Gastroesophageal sphincter (tissue), 4 donors: ENCODE measurements at regions not wholly inside any gene's neighbourhood (a gene's known extent, or its start where the extent isn't known, plus 50 kb on each side); places are given as distances from the start of the nearest gene placed in this dataset.

Experiments
- ATAC-seq: fragments of 150-250 bp; one replicate; pipeline ENCODE4 v1.9.1; 2016; ENCODE audit warnings: mild to moderate bottlenecking, moderate library complexity
- H3K27ac ChIP-seq, 4 donors: fragments of 200-600 bp; sonication (generic) in 3 of 4; 1 replicate in 3 of 4; 2 replicates in 1 of 4; pipeline ENCODE4 v1.5.1; 2016 to 2019
- H3K27me3 ChIP-seq: fragments of 200-600 bp; sonication (generic); one replicate; pipeline ENCODE4 v1.5.1; 2019
- H3K36me3 ChIP-seq, 2 donors: fragments of 200-600 bp; sonication (generic); one replicate each; pipeline ENCODE4 v1.5.1; 2019; ENCODE audit warnings: control low read depth in 1 of 2
- H3K4me1 ChIP-seq, 3 donors: fragments of 200-600 bp; sonication (generic); 1 replicate in 2 of 3; 2 replicates in 1 of 3; pipeline ENCODE4 v1.5.1; 2016 to 2019; ENCODE audit warnings: control low read depth in 2 of 3
- H3K4me3 ChIP-seq, 2 donors: fragments of 200-600 bp; sonication (generic); one replicate each; pipeline ENCODE4 v1.5.1; 2019; ENCODE audit warnings: mild to moderate bottlenecking in 1 of 2, moderate library complexity in 1 of 2
- H3K9me3 ChIP-seq, 3 donors: fragments of 200-600 bp; sonication (generic); one replicate each; pipeline ENCODE4 v1.5.1; 2017 to 2019; ENCODE audit warnings: control low read depth in 2 of 3
- CTCF ChIP-seq, 4 experiments: fragments of 200-600 bp in 2 of 4; fragments of 450-650 bp in 2 of 4; sonication (generic) in 1 of 4; IDR thresholded peaks; one replicate each; pipeline ENCODE4 v1.5.1; 2017 to 2019; ENCODE audit warnings: antibody characterized with exemption in 4 of 4, mild to moderate bottlenecking in 2 of 4, moderate library complexity in 2 of 4
- EP300 ChIP-seq: sonication (generic); formaldehyde crosslinking; IDR thresholded peaks from one replicate; pipeline ENCODE4 v1.6.1; 2017; ENCODE audit warnings: antibody characterized with exemption, mild to moderate bottlenecking
- POLR2A ChIP-seq, 2 donors: fragments of 450-650 bp; IDR thresholded peaks; one replicate each; pipeline ENCODE4 v1.6.1; 2017; ENCODE audit warnings: antibody characterized with exemption in 2 of 2, mild to moderate bottlenecking in 2 of 2, moderate library complexity in 1 of 2
- POLR2AphosphoS5 ChIP-seq: sonication (generic); formaldehyde crosslinking; IDR thresholded peaks from one replicate; pipeline ENCODE4 v1.6.1; 2017; ENCODE audit warnings: antibody characterized with exemption
- WGBS, 2 donors: methylation state at CpG; one replicate each; pipeline ENCODE4 v1.1.5; 2018; ENCODE audit warnings: low coverage in 1 of 2; 5-methylcytosine and 5-hydroxymethylcytosine counted together

GRCh38 chr11:8332196-8332595, 68.5 kb upstream of the LMO1 start:
- Histone ChIP-seq H3K4me1 (peaks cover 0 to 21% (median 3%) of the 10 kb centered on the region in 3 donors), H3K4me3 (no peak overlapping the region), H3K27me3 (peaks cover 4% of the 10 kb centered on the region), H3K36me3 (no peaks in the 10 kb centered on the region), H3K27ac (no peak overlapping the region), H3K9me3 (no peaks in the 10 kb centered on the region)
- TF ChIP-seq POLR2A (IDR thresholded peaks at IDR 0.05): no peak
- no peak for TF ChIP-seq CTCF (IDR thresholded peaks at IDR 0.05)
- TF ChIP-seq EP300: no peak
- TF ChIP-seq POLR2AphosphoS5: no peak
- no peak for ATAC-seq
- no CpG with 5 or more reads among the region's 4 CpGs for WGBS, 2 donors

- 60% methylated on average over 1 of the region's 3 CpGs; no CpG with 5 or more reads in 1 of the 2 donors for WGBS, 2 donors
- Histone ChIP-seq H3K4me1 (peaks cover 0 to 21% (median 3%) of the 10 kb centered on the region in 3 donors), H3K27ac (no peak overlapping the region), H3K27me3 (peaks cover 4% of the 10 kb centered on the region), H3K4me3 (no peak overlapping the region), H3K36me3 (no peaks in the 10 kb centered on the region), H3K9me3 (no peaks in the 10 kb centered on the region)
- TF ChIP-seq POLR2AphosphoS5: no peak
- no peak for TF ChIP-seq CTCF (IDR thresholded peaks at IDR 0.05)
- no peak for TF ChIP-seq POLR2A (IDR thresholded peaks at IDR 0.05)
- TF ChIP-seq EP300: no peak
- no peak for ATAC-seq
Measured at GRCh38 chr11:8331767-8332166, 68.1 kb upstream of the LMO1 start.

- H3K27ac ChIP-seq: no peak overlapping the region
- H3K4me3 ChIP-seq: no peak overlapping the region
- peaks cover 0 to 21% (median 3%) of the 10 kb centered on the region in 3 donors for H3K4me1 ChIP-seq
- ATAC-seq: no peak
- H3K27me3 ChIP-seq: peaks cover 4% of the 10 kb centered on the region
- H3K9me3 ChIP-seq: no peaks in the 10 kb centered on the region
- TF ChIP-seq POLR2A (IDR thresholded peaks at IDR 0.05) (no peak), EP300 (no peak), CTCF (IDR thresholded peaks at IDR 0.05) (no peak), POLR2AphosphoS5 (no peak)
- H3K36me3 ChIP-seq: no peaks in the 10 kb centered on the region
- 83% methylated on average over 6 of the region's 6 CpGs; no CpG with 5 or more reads in 1 of the 2 donors for WGBS, 2 donors
Measured at GRCh38 chr11:8330896-8331295, 67.2 kb upstream of the LMO1 start.

GRCh38 chr11:8330404-8330803, 66.7 kb upstream of the LMO1 start:
- Histone ChIP-seq H3K27me3 (peaks cover 4% of the 10 kb centered on the region), H3K36me3 (no peaks in the 10 kb centered on the region), H3K4me1 (peaks cover 0 to 21% (median 3%) of the 10 kb centered on the region in 3 donors), H3K9me3 (no peaks in the 10 kb centered on the region), H3K27ac (no peak overlapping the region), H3K4me3 (no peak overlapping the region)
- no peak for ATAC-seq
- TF ChIP-seq POLR2A (IDR thresholded peaks at IDR 0.05) (no peak), EP300 (no peak), POLR2AphosphoS5 (no peak), CTCF (IDR thresholded peaks at IDR 0.05) (no peak)
- WGBS, 2 donors: 5 to 40% methylated on average over 7 of the region's 10 CpGs

- H3K9me3 ChIP-seq: no peaks in the 10 kb centered on the region
- no peak for ATAC-seq
- no peak for TF ChIP-seq POLR2AphosphoS5
- no peak for TF ChIP-seq CTCF (IDR thresholded peaks at IDR 0.05)
- TF ChIP-seq POLR2A (IDR thresholded peaks at IDR 0.05): no peak
- TF ChIP-seq EP300: no peak
- H3K27ac ChIP-seq: no peak overlapping the region
- H3K27me3 ChIP-seq: peaks cover 4% of the 10 kb centered on the region
- 52 to 60% methylated on average over 1 to 16 of the region's 17 CpGs for WGBS, 2 donors
- no peak overlapping the region for H3K4me3 ChIP-seq
- H3K4me1 ChIP-seq: peaks cover 0 to 21% (median 3%) of the 10 kb centered on the region in 3 donors
- no peaks in the 10 kb centered on the region for H3K36me3 ChIP-seq
Measured at GRCh38 chr11:8329847-8330361, 66.2 kb upstream of the LMO1 start.
